HUES64 (cell line): ENCODE measurements at regions not wholly inside any gene's neighbourhood (a gene's known extent, or its start where the extent isn't known, plus 50 kb on each side); places are given as distances from the start of the nearest gene placed in this dataset.

Experiments
- H3K27ac ChIP-seq: 2 replicates; pipeline ENCODE4 v1.7.0; 2013; ENCODE audit warnings: low read depth, low read length, inconsistent platforms
- H3K27me3 ChIP-seq: 2 replicates; pipeline ENCODE4 v1.6.1; 2013; ENCODE audit warnings: mild to moderate bottlenecking, low read length; ENCODE audit not compliant: insufficient read depth
- H3K36me3 ChIP-seq: 2 replicates; pipeline ENCODE4 v1.6.1; 2013; ENCODE audit warnings: mild to moderate bottlenecking, low read length; ENCODE audit not compliant: insufficient read depth
- H3K4me1 ChIP-seq: 2 replicates; pipeline ENCODE4 v1.6.1; 2013; ENCODE audit warnings: mild to moderate bottlenecking, low read length, moderate library complexity; ENCODE audit not compliant: insufficient read depth
- H3K4me3 ChIP-seq: 2 replicates; pipeline ENCODE4 v1.5.1; 2013; ENCODE audit warnings: mild to moderate bottlenecking, low read length, moderate library complexity
- H3K9ac ChIP-seq: 2 replicates; pipeline ENCODE4 v1.6.1; 2013; ENCODE audit warnings: mild to moderate bottlenecking, low read depth, low read length
- H3K9me3 ChIP-seq: 2 replicates; pipeline ENCODE4 v1.6.1; 2013; ENCODE audit warnings: low read depth, low read length; ENCODE audit not compliant: insufficient read depth
- WGBS: fragments of 150-250, 120-280 bp; methylation state at CpG from one replicate; pipeline ENCODE4 v1.1.7; 2013; ENCODE audit warnings: missing lambda C conversion rate; 5-methylcytosine and 5-hydroxymethylcytosine counted together

DNA sequence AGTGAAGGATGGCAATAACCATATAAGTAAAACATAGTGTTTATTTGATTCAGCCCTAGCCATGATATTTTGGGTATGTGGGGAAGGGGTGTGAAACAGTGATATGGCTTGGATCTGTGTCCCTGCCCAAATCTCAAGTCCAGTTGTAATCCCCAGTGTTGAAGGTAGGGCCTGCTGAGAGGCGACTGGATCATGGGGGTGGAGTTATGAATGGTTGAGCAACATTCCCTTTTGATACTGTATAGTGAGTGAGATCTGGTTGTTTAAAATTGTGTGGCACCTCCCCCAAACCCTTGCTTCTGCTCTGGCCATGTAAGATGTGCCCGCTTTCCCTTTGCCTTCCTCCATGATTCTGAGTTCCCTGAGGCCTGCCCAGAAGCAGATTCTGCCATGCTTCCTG is 1804.6 kb downstream of the MAT2B start:
- Histone ChIP-seq H3K9me3 (no peaks in the 10 kb centered on the region), H3K4me1 (no peaks in the 10 kb centered on the region), H3K27me3 (no peaks in the 10 kb centered on the region), H3K36me3 (no peaks in the 10 kb centered on the region), H3K27ac (no peak overlapping the region), H3K4me3 (no peak overlapping the region), H3K9ac (no peak overlapping the region)
- WGBS, result 94% methylated on average over 2 of the region's 2 CpGs

GRCh38 chr5:165321912-165322311 is 1816.5 kb downstream of the MAT2B start:
- H3K4me1 ChIP-seq, result no peaks in the 10 kb centered on the region
- peaks cover 19% of the 10 kb centered on the region for H3K9me3 ChIP-seq
- no peak overlapping the region for H3K9ac ChIP-seq
- H3K4me3 ChIP-seq, result no peak overlapping the region
- H3K27ac ChIP-seq, result no peak overlapping the region
- WGBS, result no CpG with 5 or more reads among the region's 4 CpGs
- no peaks in the 10 kb centered on the region for H3K27me3 ChIP-seq
- H3K36me3 ChIP-seq, result no peaks in the 10 kb centered on the region

- no peak overlapping the region for H3K4me3 ChIP-seq
- H3K4me1 ChIP-seq, result no peaks in the 10 kb centered on the region
- 94% methylated on average over 1 of the region's 1 CpG for WGBS
- no peak overlapping the region for H3K27ac ChIP-seq
- H3K9ac ChIP-seq, result no peak overlapping the region
- no peaks in the 10 kb centered on the region for H3K36me3 ChIP-seq
- H3K27me3 ChIP-seq, result no peaks in the 10 kb centered on the region
- H3K9me3 ChIP-seq, result no peaks in the 10 kb centered on the region
Observed at GRCh38 chr5:165325221-165325620, 1819.8 kb downstream of the MAT2B start.

GRCh38 chr5:165327631-165328030 is 1822.2 kb downstream of the MAT2B start:
- no peak overlapping the region for H3K4me3 ChIP-seq
- no peaks in the 10 kb centered on the region for H3K9me3 ChIP-seq
- H3K36me3 ChIP-seq, result no peaks in the 10 kb centered on the region
- no peaks in the 10 kb centered on the region for H3K4me1 ChIP-seq
- no peaks in the 10 kb centered on the region for H3K27me3 ChIP-seq
- H3K27ac ChIP-seq, result no peak overlapping the region
- no peak overlapping the region for H3K9ac ChIP-seq
- WGBS, result 95% methylated on average over 2 of the region's 2 CpGs

- Histone ChIP-seq H3K27me3 (no peaks in the 10 kb centered on the region), H3K9me3 (no peaks in the 10 kb centered on the region), H3K36me3 (no peaks in the 10 kb centered on the region), H3K4me3 (no peak overlapping the region), H3K4me1 (no peaks in the 10 kb centered on the region), H3K27ac (no peak overlapping the region), H3K9ac (no peak overlapping the region)
Observed at GRCh38 chr5:165328846-165329245, 1823.4 kb downstream of the MAT2B start.

DNA sequence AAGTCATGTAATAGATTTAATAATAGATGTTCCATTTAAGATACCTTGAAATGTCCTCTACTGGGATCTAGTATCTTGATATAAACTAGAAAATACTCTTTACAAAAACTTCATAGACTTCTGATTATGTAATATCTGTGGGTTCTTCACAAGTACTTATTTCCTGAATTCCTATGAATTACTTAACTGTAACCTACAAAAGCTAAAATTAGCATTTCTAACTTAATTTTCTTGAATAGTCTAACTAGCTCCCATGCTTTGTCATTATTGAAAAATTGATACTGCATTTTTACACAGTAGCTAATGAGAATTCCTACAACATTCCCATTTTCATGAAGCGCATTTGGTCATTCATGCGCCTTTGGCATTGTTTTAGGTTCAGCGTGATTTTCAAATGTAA is 1828.2 kb downstream of the MAT2B start:
- no peaks in the 10 kb centered on the region for H3K9me3 ChIP-seq
- no peak overlapping the region for H3K27ac ChIP-seq
- WGBS, result 90% methylated on average over 3 of the region's 3 CpGs
- H3K36me3 ChIP-seq, result no peaks in the 10 kb centered on the region
- no peak overlapping the region for H3K9ac ChIP-seq
- no peak overlapping the region for H3K4me3 ChIP-seq
- H3K4me1 ChIP-seq, result no peaks in the 10 kb centered on the region
- H3K27me3 ChIP-seq, result no peaks in the 10 kb centered on the region

GRCh38 chr5:165334201-165334600 is 1828.8 kb downstream of the MAT2B start:
- Histone ChIP-seq H3K4me3 (no peak overlapping the region), H3K27me3 (no peaks in the 10 kb centered on the region), H3K36me3 (no peaks in the 10 kb centered on the region), H3K9me3 (no peaks in the 10 kb centered on the region), H3K4me1 (no peaks in the 10 kb centered on the region), H3K9ac (no peak overlapping the region), H3K27ac (no peak overlapping the region)
- 100% methylated on average over 1 of the region's 2 CpGs for WGBS

- peaks cover 18% of the 10 kb centered on the region; the same call in 1 of the 2 replicates for H3K4me1 ChIP-seq
- H3K9me3 ChIP-seq, result no peaks in the 10 kb centered on the region
- no peaks in the 10 kb centered on the region for H3K36me3 ChIP-seq
- H3K9ac ChIP-seq, result no peak overlapping the region
- no peaks in the 10 kb centered on the region for H3K27me3 ChIP-seq
- H3K27ac ChIP-seq, result no peak overlapping the region
- 100% methylated on average over 1 of the region's 1 CpG for WGBS
- H3K4me3 ChIP-seq, result no peak overlapping the region
Observed at GRCh38 chr5:165349735-165350134, 1844.3 kb downstream of the MAT2B start.

DNA sequence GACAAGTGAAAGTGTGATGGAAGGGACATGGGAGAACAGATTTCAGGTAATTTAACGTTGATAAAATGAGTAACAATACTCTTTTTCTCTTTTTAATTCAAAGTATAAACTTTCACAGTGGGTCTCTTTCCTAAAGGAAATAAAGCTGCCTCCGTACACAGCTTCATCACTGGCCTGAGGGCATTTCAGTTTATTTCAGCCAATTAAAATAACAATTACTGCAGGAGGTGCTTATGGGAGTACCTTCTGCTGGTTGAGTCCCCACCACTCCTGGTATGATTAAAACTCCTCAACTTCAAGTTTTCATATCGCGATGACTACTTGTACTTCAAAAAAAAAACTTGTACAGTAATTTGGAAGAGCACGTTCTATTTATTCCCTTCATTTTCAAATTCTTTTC is 1845.9 kb downstream of the MAT2B start:
- H3K9me3 ChIP-seq, result no peaks in the 10 kb centered on the region
- H3K27ac ChIP-seq, result no peak overlapping the region
- WGBS, result 85% methylated on average over 4 of the region's 5 CpGs
- H3K9ac ChIP-seq, result no peak overlapping the region
- H3K4me1 ChIP-seq, result peaks cover 18% of the 10 kb centered on the region; the same call in 1 of the 2 replicates
- no peak overlapping the region for H3K4me3 ChIP-seq
- no peaks in the 10 kb centered on the region for H3K27me3 ChIP-seq
- H3K36me3 ChIP-seq, result no peaks in the 10 kb centered on the region

- Histone ChIP-seq H3K9ac (no peak overlapping the region), H3K4me3 (no peak overlapping the region), H3K36me3 (no peaks in the 10 kb centered on the region), H3K4me1 (no peaks in the 10 kb centered on the region), H3K9me3 (no peaks in the 10 kb centered on the region), H3K27me3 (no peaks in the 10 kb centered on the region), H3K27ac (no peak overlapping the region)
- 95% methylated on average over 3 of the region's 4 CpGs for WGBS
Observed at GRCh38 chr5:165360366-165360765, 1854.9 kb downstream of the MAT2B start.

DNA sequence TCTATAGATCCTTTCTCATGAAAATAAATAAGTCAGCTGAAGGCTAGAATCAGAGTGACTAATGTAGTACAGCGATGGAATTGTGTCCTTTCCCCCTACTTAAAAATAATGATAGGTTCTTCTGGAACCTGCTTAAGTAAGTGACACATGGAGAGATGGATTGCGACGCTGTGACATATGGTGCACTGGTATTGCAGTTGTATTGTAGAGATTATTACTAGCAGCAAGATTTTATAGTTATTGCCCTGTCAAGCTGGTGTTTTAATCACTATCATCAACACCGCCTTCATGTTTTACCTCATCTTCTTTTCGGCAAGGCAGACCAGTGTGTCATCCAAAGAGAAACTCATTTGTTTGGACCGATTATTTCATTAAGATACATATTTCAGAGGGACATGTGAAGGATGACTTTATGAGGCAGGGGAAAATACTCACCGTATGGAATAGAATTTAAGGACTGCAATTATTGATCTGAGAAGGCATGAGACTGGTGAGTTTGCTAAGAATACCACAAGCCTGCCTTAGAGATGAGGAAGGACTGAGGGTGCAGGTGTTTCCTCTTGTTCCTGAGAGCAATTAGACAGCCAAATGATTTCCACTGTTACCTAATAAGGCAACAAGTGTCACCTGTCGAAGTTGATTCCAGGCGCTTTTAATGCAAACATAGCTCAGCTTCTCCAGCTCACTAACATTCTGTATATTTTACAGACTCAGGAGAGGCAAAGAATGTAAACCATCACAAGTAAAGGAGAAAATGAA is 1855.5 kb downstream of the MAT2B start:
- Histone ChIP-seq H3K27ac (no peak overlapping the region), H3K4me1 (no peaks in the 10 kb centered on the region), H3K27me3 (no peaks in the 10 kb centered on the region), H3K9ac (no peak overlapping the region), H3K9me3 (no peaks in the 10 kb centered on the region), H3K4me3 (no peak overlapping the region), H3K36me3 (no peaks in the 10 kb centered on the region)
- WGBS, result 96% methylated on average over 9 of the region's 9 CpGs

DNA sequence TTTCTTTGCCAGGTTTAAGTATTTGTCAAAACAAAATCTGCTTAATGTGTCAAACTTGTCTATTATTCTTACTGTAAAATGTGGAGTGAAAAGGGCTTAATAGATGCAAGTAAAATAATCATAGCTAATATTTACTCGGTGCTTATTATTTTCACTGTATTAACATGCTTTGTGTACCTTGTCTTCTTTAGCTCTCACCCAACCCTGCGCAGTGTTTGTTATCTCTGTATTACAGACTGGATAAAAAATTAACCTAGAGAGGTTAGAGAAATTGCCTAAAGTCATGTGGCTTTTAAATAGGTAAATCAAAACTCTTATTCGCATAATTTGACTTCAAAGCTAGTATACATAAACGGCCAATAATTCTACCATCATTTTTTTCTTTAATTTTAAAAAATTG is 1864.8 kb downstream of the MAT2B start:
- Histone ChIP-seq H3K36me3 (no peaks in the 10 kb centered on the region), H3K27me3 (no peaks in the 10 kb centered on the region), H3K27ac (no peak overlapping the region), H3K9ac (no peak overlapping the region), H3K9me3 (no peaks in the 10 kb centered on the region), H3K4me3 (no peak overlapping the region), H3K4me1 (no peaks in the 10 kb centered on the region)
- WGBS, result no CpG with 5 or more reads among the region's 4 CpGs
